Testis (tissue), 2 donors: ENCODE measurements at regions not wholly inside any gene's neighbourhood (a gene's known extent, or its start where the extent isn't known, plus 50 kb on each side); places are given as distances from the start of the nearest gene placed in this dataset.

ENCODE experiments used
- POLR2A ChIP-seq: fragments of 450-650 bp; IDR thresholded peaks from one replicate; pipeline ENCODE4 v1.6.1; 2017; ENCODE audit warnings: antibody characterized with exemption, mild to moderate bottlenecking, moderate library complexity
- TF ChIP-seq, protein P1 (sequence below), 3 experiments: fragments of 450-650 bp in 2 of 3; fragments of 200-600 bp in 1 of 3; sonication (generic) in 1 of 3; IDR thresholded peaks; one replicate each; pipeline ENCODE4 v1.5.1; 2016 to 2019; ENCODE audit warnings: antibody characterized with exemption in 3 of 3, mild to moderate bottlenecking in 2 of 3, moderate library complexity in 1 of 3

DNA sequence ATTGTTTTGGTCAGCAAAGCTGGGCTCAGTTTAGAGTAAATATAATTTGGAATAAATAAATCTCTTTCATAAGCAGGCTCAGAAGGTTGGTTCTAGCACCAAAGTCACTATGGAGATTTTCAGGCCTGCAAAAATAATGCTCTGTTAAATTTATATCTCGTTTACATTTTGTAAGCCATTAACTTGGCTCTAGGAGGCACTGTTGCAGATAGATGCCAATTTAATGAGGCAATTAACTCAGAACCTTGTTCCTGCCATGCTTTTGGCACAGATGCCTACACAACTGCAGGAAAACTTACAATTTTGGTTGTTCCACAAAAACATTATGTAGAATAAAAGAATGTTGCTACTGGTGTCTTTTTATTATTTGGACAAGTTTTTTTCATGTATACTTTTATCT is 428.1 kb downstream of the FLRT2 start:
- TF ChIP-seq, protein P1, sequence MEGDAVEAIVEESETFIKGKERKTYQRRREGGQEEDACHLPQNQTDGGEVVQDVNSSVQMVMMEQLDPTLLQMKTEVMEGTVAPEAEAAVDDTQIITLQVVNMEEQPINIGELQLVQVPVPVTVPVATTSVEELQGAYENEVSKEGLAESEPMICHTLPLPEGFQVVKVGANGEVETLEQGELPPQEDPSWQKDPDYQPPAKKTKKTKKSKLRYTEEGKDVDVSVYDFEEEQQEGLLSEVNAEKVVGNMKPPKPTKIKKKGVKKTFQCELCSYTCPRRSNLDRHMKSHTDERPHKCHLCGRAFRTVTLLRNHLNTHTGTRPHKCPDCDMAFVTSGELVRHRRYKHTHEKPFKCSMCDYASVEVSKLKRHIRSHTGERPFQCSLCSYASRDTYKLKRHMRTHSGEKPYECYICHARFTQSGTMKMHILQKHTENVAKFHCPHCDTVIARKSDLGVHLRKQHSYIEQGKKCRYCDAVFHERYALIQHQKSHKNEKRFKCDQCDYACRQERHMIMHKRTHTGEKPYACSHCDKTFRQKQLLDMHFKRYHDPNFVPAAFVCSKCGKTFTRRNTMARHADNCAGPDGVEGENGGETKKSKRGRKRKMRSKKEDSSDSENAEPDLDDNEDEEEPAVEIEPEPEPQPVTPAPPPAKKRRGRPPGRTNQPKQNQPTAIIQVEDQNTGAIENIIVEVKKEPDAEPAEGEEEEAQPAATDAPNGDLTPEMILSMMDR (IDR thresholded peaks at IDR 0.05), result no peak
- no peak for TF ChIP-seq POLR2A
